GM12875 (cell line): ENCODE measurements at regions not wholly inside any gene's neighbourhood (a gene's known extent, or its start where the extent isn't known, plus 50 kb on each side); places are given as distances from the start of the nearest gene placed in this dataset.

Experiments used
- H3K4me3 ChIP-seq: one replicate; pipeline ENCODE4 v1.5.1; 2011; ENCODE audit warnings: low read depth, low read length, control low read depth
- CTCF ChIP-seq: IDR thresholded peaks from 2 replicates; pipeline ENCODE4 v1.5.1; 2011; ENCODE audit warnings: low read depth, mild to moderate bottlenecking, control low read depth, inconsistent platforms, low read length, moderate library complexity, borderline replicate concordance; ENCODE audit not compliant: insufficient read depth

- no peak overlapping the region for H3K4me3 ChIP-seq
- TF ChIP-seq CTCF = no peak
Measured at GRCh38 chr6:53992522-53992921, 118.7 kb upstream of the MLIP start.

GRCh38 chr6:53994201-53994600, 117.0 kb upstream of the MLIP start:
- H3K4me3 ChIP-seq = no peak overlapping the region
- no peak for TF ChIP-seq CTCF

GRCh38 chr6:53995935-53996334, 115.3 kb upstream of the MLIP start:
- no peak for TF ChIP-seq CTCF

GRCh38 chr6:53998303-53998702, 112.9 kb upstream of the MLIP start:
- no peak overlapping the region for H3K4me3 ChIP-seq
- no peak for TF ChIP-seq CTCF

More at GRCh38 chr6:53995935-53996334, 115.3 kb upstream of the MLIP start:
- H3K4me3 ChIP-seq = no peak overlapping the region

- H3K4me3 ChIP-seq = no peak overlapping the region
- TF ChIP-seq CTCF = no peak
Measured at GRCh38 chr6:53999088-53999755, 112.0 kb upstream of the MLIP start.

- no peak overlapping the region for H3K4me3 ChIP-seq
- TF ChIP-seq CTCF = no peak
Measured at GRCh38 chr6:54002116-54002515, 109.1 kb upstream of the MLIP start.

GRCh38 chr6:54003316-54003715, 107.9 kb upstream of the MLIP start:
- no peak overlapping the region for H3K4me3 ChIP-seq
- no peak for TF ChIP-seq CTCF
